Mucosa of rectum (tissue), 2 donors: ENCODE measurements at regions not wholly inside any gene's neighbourhood (a gene's known extent, or its start where the extent isn't known, plus 50 kb on each side); places are given as distances from the start of the nearest gene placed in this dataset.

Source experiments
- H3K27ac ChIP-seq, 2 donors: one replicate each; pipeline ENCODE4 v1.7.0; 2013; ENCODE audit warnings: inconsistent platforms in 2 of 2, low read depth in 2 of 2, low read length in 2 of 2
- H3K27me3 ChIP-seq, 2 donors: one replicate each; pipeline ENCODE4 v1.7.0; 2013; ENCODE audit warnings: low read length in 2 of 2; ENCODE audit not compliant: control insufficient read depth in 2 of 2, insufficient read depth in 2 of 2
- H3K36me3 ChIP-seq, 2 donors: one replicate each; pipeline ENCODE4 v1.7.0; 2013; ENCODE audit warnings: low read length in 2 of 2; ENCODE audit not compliant: control insufficient read depth in 2 of 2, insufficient read depth in 2 of 2
- H3K4me1 ChIP-seq, 2 donors: one replicate each; pipeline ENCODE4 v1.7.0; 2013; ENCODE audit warnings: low read length in 2 of 2, mild to moderate bottlenecking in 1 of 2; ENCODE audit not compliant: control insufficient read depth in 2 of 2, insufficient read depth in 2 of 2
- H3K4me3 ChIP-seq, 2 donors: one replicate each; pipeline ENCODE4 v1.7.0; 2013; ENCODE audit warnings: low read length in 2 of 2
- H3K9ac ChIP-seq, 2 donors: one replicate each; pipeline ENCODE4 v1.7.0; 2013; ENCODE audit warnings: low read length in 2 of 2, low read depth in 1 of 2, mild to moderate bottlenecking in 1 of 2
- H3K9me3 ChIP-seq, 2 donors: one replicate each; pipeline ENCODE4 v1.7.0; 2013; ENCODE audit warnings: low read length in 2 of 2; ENCODE audit not compliant: control insufficient read depth in 2 of 2
- donor health status: healthy.
- donor health status: Normal muscosa, but diverticular disease.

- Histone ChIP-seq H3K27me3 (peaks cover 4 to 5% of the 10 kb centered on the region in 2 donors), H3K9me3 (no peaks in the 10 kb centered on the region), H3K9ac (no peak overlapping the region), H3K36me3 (no peaks in the 10 kb centered on the region), H3K4me3 (no peak overlapping the region), H3K27ac (no peak overlapping the region), H3K4me1 (no peaks in the 10 kb centered on the region)
These were observed 547.6 kb downstream of the BUD13 start for GRCh38 chr11:116225236-116225635.

DNA sequence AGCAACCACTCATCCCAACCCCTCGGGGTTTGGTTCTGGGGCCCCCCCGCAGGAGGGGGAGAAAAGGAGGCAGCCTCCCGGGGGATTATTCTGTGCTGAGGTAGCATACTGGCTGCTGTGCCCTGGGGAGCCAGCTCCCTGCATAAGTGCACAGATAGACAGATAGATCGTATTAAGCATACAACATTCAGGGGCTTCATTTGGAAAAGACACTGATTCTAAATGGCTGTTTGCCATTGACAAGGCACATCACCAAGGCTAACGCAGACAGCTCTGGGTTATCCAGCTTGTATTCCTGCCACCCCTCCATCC is 547.9 kb downstream of the BUD13 start:
- no peak overlapping the region for H3K9ac ChIP-seq
- no peaks in the 10 kb centered on the region for H3K9me3 ChIP-seq

DNA sequence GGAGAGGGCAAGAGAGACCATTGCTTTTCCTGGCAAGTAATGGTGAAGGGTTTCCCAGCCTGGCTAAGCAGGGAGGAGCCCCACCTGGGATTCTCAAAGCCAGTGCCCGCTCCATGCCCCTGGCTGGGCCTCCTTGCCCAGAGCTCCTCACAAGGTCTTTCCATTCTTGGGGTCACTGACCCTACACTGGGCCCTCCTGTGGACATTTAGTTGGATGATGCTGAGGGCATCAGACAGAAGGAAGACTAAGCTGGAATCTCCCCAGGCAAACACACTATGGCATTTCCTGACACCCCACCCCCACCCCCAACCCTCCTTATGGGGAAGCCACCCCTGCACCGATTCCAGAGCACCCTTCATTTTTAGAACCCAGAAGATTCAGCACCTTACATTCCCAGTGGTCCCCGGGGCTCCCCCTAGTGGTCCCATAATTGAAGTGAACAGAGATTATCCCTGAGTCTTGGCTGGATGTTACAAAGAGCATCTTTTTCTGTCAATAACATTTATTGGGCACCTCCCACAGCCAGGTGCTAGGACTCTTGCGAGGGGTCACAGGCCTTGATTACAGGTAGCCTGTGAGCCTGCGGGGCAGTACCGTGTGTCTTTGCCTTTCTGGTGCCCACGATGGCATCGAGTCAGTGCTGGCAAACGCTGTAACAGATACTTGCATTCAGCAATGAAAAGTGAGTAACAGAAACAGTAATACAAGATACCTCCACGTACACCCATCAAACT is 548.5 kb downstream of the BUD13 start:
- H3K27ac ChIP-seq = no peak overlapping the region

More for the DNA sequence above, 547.9 kb downstream of the BUD13 start:
- H3K4me1 ChIP-seq = no peaks in the 10 kb centered on the region
- H3K27me3 ChIP-seq = peaks cover 4 to 5% of the 10 kb centered on the region in 2 donors
- H3K4me3 ChIP-seq = no peak overlapping the region
- H3K27ac ChIP-seq = no peak overlapping the region
- no peaks in the 10 kb centered on the region for H3K36me3 ChIP-seq

DNA sequence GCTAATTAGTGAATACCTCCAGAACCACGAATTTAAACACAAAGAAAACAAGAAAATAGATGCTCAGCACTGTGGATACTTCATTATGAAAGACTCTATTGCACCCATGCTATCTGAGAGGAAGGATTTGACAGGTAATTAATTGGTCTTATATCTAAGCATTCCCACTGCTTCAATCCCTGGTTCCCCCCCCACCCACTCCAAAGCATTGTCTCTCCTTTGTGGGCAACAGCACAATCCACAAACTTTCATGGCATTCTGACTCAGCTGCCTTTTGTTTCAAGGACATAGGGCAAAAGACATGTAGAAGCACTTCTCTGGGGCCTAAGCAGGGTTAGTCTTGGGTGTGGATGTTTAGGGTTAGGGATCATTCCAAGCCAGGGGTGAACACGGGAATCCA is 551.4 kb downstream of the BUD13 start:
- Histone ChIP-seq H3K9me3 (no peaks in the 10 kb centered on the region), H3K27ac (no peak overlapping the region), H3K9ac (no peak overlapping the region), H3K4me3 (no peak overlapping the region), H3K36me3 (no peaks in the 10 kb centered on the region), H3K27me3 (peaks cover 0 to 5% of the 10 kb centered on the region in 2 donors), H3K4me1 (no peaks in the 10 kb centered on the region)

More for the DNA sequence above, 548.5 kb downstream of the BUD13 start:
- no peak overlapping the region for H3K9ac ChIP-seq
- H3K9me3 ChIP-seq = no peaks in the 10 kb centered on the region
- H3K36me3 ChIP-seq = no peaks in the 10 kb centered on the region
- no peaks in the 10 kb centered on the region for H3K4me1 ChIP-seq
- H3K27me3 ChIP-seq = peaks cover 4 to 5% of the 10 kb centered on the region in 2 donors
- H3K4me3 ChIP-seq = no peak overlapping the region

DNA sequence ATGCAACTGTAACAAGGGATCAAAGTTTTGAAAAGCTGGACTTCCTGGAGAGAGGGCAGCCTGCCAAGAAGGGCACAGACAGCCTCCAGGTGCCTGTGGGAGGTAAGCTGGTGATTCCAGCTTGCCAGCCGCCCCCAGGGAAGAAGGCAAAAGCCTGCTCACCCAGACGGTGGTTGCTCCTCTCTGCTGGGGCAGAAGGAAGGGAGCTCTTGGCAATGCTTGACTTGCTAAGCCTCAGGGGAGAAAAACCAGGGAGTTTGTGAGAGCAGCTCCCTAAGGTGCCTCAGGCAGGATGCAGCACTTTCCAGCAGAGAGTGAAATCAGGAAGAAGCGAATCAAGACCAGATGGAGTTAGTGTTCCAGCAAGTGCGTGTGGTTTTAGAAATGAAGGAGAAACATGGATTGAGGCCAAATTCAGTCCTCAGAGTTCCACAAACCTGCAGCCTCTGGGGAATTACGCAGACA is 553.6 kb downstream of the BUD13 start:
- Histone ChIP-seq H3K27ac (no peak overlapping the region), H3K4me3 (no peak overlapping the region), H3K36me3 (no peaks in the 10 kb centered on the region), H3K9ac (no peak overlapping the region), H3K9me3 (no peaks in the 10 kb centered on the region), H3K27me3 (no peaks in the 10 kb centered on the region), H3K4me1 (no peaks in the 10 kb centered on the region)

DNA sequence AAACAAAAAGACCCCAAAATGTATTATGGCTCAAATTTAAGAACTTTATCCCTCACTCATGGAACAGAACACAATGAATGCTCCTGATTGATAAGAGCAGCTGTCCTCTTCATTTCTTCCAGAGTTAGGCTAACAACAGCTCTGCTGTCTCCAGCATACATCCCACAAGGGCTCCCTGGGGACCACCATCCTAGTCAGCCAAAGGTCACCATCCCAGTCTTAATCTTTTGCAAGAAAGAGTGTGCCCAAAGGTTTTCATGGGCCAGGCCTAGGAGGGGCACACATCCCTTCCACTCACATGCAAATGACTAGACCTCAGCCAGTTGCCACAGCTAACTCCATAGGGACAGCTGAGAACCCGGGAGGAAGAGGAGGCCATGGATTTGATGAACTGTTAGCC is 555.3 kb downstream of the BUD13 start:
- Histone ChIP-seq H3K4me3 (no peak overlapping the region), H3K9me3 (no peaks in the 10 kb centered on the region), H3K36me3 (no peaks in the 10 kb centered on the region), H3K27ac (no peak overlapping the region), H3K9ac (no peak overlapping the region), H3K4me1 (no peaks in the 10 kb centered on the region), H3K27me3 (no peaks in the 10 kb centered on the region)

DNA sequence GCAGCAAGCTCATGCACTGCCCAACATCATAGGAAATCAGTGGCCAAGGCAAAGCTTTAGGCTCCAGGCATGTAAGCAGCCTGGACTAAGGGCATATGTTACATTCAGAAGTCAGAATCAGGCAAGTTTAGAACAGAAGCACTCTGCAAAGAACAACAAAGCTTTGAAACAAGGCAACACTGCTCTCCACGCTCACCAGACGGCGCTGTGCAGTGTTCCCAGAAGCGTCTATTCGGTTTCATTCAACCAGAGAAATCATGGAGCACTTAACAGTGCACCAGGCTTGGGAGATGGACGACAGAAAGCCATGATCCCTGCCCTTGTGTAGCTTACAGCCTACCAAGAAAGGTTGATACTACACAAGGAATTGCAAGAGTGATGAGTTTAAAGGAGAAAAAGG is 555.8 kb downstream of the BUD13 start:
- no peak overlapping the region for H3K4me3 ChIP-seq
- no peak overlapping the region for H3K27ac ChIP-seq
- no peaks in the 10 kb centered on the region for H3K27me3 ChIP-seq
- H3K4me1 ChIP-seq = no peaks in the 10 kb centered on the region
- H3K9me3 ChIP-seq = no peaks in the 10 kb centered on the region
- H3K9ac ChIP-seq = no peak overlapping the region
- H3K36me3 ChIP-seq = no peaks in the 10 kb centered on the region

DNA sequence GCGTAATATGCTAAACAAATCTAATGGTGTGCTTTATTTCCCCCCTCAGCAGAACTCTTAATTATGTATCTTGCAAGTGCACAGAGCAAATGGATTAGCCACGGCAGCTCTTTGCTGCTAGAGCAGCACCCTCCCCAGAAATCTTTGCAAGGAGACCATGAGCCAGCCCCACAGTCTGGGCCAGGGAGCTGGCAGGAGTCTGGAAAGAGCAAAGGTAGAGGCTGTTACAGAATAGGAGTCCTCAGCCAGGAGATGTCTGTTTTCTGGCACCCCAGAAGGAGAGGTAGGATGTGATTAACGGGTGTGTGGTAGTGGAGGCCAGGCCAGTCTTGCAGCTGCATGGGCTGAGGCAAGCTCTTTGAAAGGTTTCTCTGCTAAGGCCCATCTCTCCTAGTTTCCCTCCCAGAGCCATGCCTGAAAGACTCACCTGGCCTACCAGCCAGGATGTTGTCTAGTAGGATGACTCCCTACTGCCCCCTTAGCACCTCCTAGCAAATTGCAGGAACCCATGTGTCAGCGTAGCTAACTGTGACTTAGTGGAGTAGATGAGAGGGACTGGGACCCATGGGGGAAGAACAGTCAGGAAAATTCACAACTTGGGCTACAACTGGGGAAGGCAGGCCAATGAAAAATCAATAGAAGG is 557.2 kb downstream of the BUD13 start:
- H3K27ac ChIP-seq = no peak overlapping the region
- no peaks in the 10 kb centered on the region for H3K9me3 ChIP-seq
- H3K27me3 ChIP-seq = no peaks in the 10 kb centered on the region
- H3K9ac ChIP-seq = no peak overlapping the region
- no peaks in the 10 kb centered on the region for H3K36me3 ChIP-seq
- H3K4me1 ChIP-seq = peaks cover 0 to 3% of the 10 kb centered on the region in 2 donors
- no peak overlapping the region for H3K4me3 ChIP-seq

GRCh38 chr11:116211147-116211546 is 561.6 kb downstream of the BUD13 start:
- Histone ChIP-seq H3K4me3 (no peak overlapping the region), H3K9me3 (no peaks in the 10 kb centered on the region), H3K27me3 (no peaks in the 10 kb centered on the region), H3K4me1 (peaks cover 0 to 3% of the 10 kb centered on the region in 2 donors), H3K36me3 (no peaks in the 10 kb centered on the region), H3K9ac (no peak overlapping the region), H3K27ac (no peak overlapping the region)

DNA sequence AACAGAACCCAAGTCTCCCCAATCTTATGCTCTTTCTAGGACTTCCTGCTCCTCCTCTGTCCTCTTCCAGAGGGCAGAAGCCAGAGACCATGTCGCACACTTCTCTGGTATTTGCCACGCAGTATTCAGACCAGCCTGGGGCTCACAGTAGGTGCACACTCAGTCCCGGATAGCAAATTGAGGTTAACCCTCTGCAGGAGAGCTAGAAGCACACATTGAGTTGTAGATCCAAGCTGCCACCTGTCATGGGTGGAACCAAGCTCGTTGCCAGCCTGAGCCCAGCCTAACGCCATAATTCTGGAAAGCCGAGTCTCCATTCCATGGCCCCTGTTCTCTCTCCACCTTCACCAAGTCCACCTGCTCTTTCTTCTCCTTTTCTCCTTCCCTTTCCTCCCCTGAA is 562.1 kb downstream of the BUD13 start:
- Histone ChIP-seq H3K27me3 (no peaks in the 10 kb centered on the region), H3K9me3 (no peaks in the 10 kb centered on the region), H3K36me3 (no peaks in the 10 kb centered on the region), H3K4me3 (no peak overlapping the region), H3K27ac (no peak overlapping the region), H3K4me1 (peaks cover 0 to 3% of the 10 kb centered on the region in 2 donors), H3K9ac (no peak overlapping the region)
